GM21515 (cell line): ENCODE measurements at regions not wholly inside any gene's neighbourhood (a gene's known extent, or its start where the extent isn't known, plus 50 kb on each side); places are given as distances from the start of the nearest gene placed in this dataset.
"Not testable (repeated sequence)": the region's sequence is repeated elsewhere in the genome, so short reads cannot be mapped to it uniquely, and the experiment has no call there.

ENCODE experiments used
- ATAC-seq: cut with Tn5 transposase; IDR thresholded peaks from one replicate; pipeline ENCODE4 v1.9.1; 2021; ENCODE audit not compliant: unreplicated experiment

GRCh38 chr2:146468578-146468977, 1376.3 kb upstream of the ACVR2A start:
- no peak for ATAC-seq

- ATAC-seq: no peak
Measured at GRCh38 chr2:146467425-146467824, 1377.4 kb upstream of the ACVR2A start.

- no peak for ATAC-seq
Measured at GRCh38 chr2:146465460-146465859, 1379.4 kb upstream of the ACVR2A start.

- no peak for ATAC-seq
Measured at GRCh38 chr2:146461068-146461467, 1383.8 kb upstream of the ACVR2A start.

GRCh38 chr2:146458585-146458984, 1386.2 kb upstream of the ACVR2A start:
- no peak for ATAC-seq

- ATAC-seq: no peak
Measured at GRCh38 chr2:146457221-146457620, 1387.6 kb upstream of the ACVR2A start.

GRCh38 chr2:146455325-146455724, 1389.5 kb upstream of the ACVR2A start:
- no peak for ATAC-seq

GRCh38 chr2:146451972-146452371, 1392.9 kb upstream of the ACVR2A start:
- no peak for ATAC-seq

- no peak for ATAC-seq
Measured at GRCh38 chr2:146450131-146450530, 1394.7 kb upstream of the ACVR2A start.

- no peak for ATAC-seq
Measured at GRCh38 chr2:146444987-146445386, 1399.8 kb upstream of the ACVR2A start.

GRCh38 chr2:146444085-146444484, 1400.7 kb upstream of the ACVR2A start:
- ATAC-seq: no peak

- ATAC-seq: no peak
Measured at GRCh38 chr2:146438246-146438645, 1406.6 kb upstream of the ACVR2A start.

- ATAC-seq: no peak
Measured at GRCh38 chr2:146437712-146438111, 1407.1 kb upstream of the ACVR2A start.

- ATAC-seq: no peak
Measured at GRCh38 chr2:146433116-146433875, 1411.5 kb upstream of the ACVR2A start.

- ATAC-seq: no peak
Measured at GRCh38 chr2:146429366-146429765, 1415.5 kb upstream of the ACVR2A start.

- ATAC-seq: no peak
Measured at GRCh38 chr2:146417942-146418341, 1426.9 kb upstream of the ACVR2A start.

GRCh38 chr2:146415291-146415690, 1429.5 kb upstream of the ACVR2A start:
- no peak for ATAC-seq

GRCh38 chr2:146414456-146414855, 1430.4 kb upstream of the ACVR2A start:
- no peak for ATAC-seq

GRCh38 chr2:146413086-146413610, 1431.7 kb upstream of the ACVR2A start:
- ATAC-seq: no peak

GRCh38 chr2:146412625-146413024, 1432.2 kb upstream of the ACVR2A start:
- no peak for ATAC-seq

- not testable (repeated sequence) for ATAC-seq
Measured at GRCh38 chr2:146405402-146406309, 1439.2 kb upstream of the ACVR2A start.
